ENCODE measurements at regions not wholly inside any gene's neighbourhood (a gene's known extent, or its start where the extent isn't known, plus 50 kb on each side); places are given as distances from the start of the nearest gene placed in this dataset.
A peak's percentile ranks its signal among the peaks of the same experiment; 100 is the strongest.
"Not testable (repeated sequence)": the region's sequence is repeated elsewhere in the genome, so short reads cannot be mapped to it uniquely, and the experiment has no call there.

GRCh38 chr6:44037276-44037675, 90.0 kb downstream of the MRPL14 start:
- not testable (repeated sequence) for DNase-seq (ENCODE audit: low read depth)

- DNase-seq (ENCODE audit: low read depth): no peak
Observed at GRCh38 chr6:44036699-44037101, 90.6 kb downstream of the MRPL14 start.

- no peak for DNase-seq (ENCODE audit: low read depth)
Observed at GRCh38 chr6:44036196-44036595, 91.1 kb downstream of the MRPL14 start.

- peak; percentile 81 for DNase-seq (ENCODE audit: low read depth)
Observed at GRCh38 chr6:44035621-44036020, 91.6 kb downstream of the MRPL14 start.

- DNase-seq (ENCODE audit: low read depth): no peak
Observed at GRCh38 chr6:44034931-44035345, 92.3 kb downstream of the MRPL14 start.

GRCh38 chr6:44034391-44034861, 92.8 kb downstream of the MRPL14 start:
- DNase-seq (ENCODE audit: low read depth): no peak

- DNase-seq (ENCODE audit: low read depth): no peak
Observed at GRCh38 chr6:44030812-44031454, 96.3 kb downstream of the MRPL14 start.

GRCh38 chr6:44029444-44030185, 97.6 kb downstream of the MRPL14 start:
- DNase-seq (ENCODE audit: low read depth): peak; percentile 90

GRCh38 chr6:44028789-44029310, 98.4 kb downstream of the MRPL14 start:
- DNase-seq (ENCODE audit: low read depth): peak; percentile 52

GRCh38 chr6:44025226-44025625, 102.0 kb downstream of the MRPL14 start:
- DNase-seq (ENCODE audit: low read depth): no peak

- DNase-seq (ENCODE audit: low read depth): peak; percentile 50
Observed at GRCh38 chr6:44024574-44025219, 102.6 kb downstream of the MRPL14 start.

GRCh38 chr6:44023586-44024454, 103.4 kb downstream of the MRPL14 start:
- no peak for DNase-seq (ENCODE audit: low read depth)

- DNase-seq (ENCODE audit: low read depth): no peak
Observed at GRCh38 chr6:44022671-44023352, 104.4 kb downstream of the MRPL14 start.

GRCh38 chr6:44022296-44022661, 105.0 kb downstream of the MRPL14 start:
- DNase-seq (ENCODE audit: low read depth): no peak

GRCh38 chr6:44021589-44022295, 105.5 kb downstream of the MRPL14 start:
- DNase-seq (ENCODE audit: low read depth): no peak

GRCh38 chr6:44020664-44021425, 106.4 kb downstream of the MRPL14 start:
- DNase-seq (ENCODE audit: low read depth): no peak

GRCh38 chr6:44020148-44020547, 107.1 kb downstream of the MRPL14 start:
- no peak for DNase-seq (ENCODE audit: low read depth)

- DNase-seq (ENCODE audit: low read depth): not testable (repeated sequence)
Observed at GRCh38 chr6:44017307-44017706, 109.9 kb downstream of the MRPL14 start.

- DNase-seq (ENCODE audit: low read depth): peak; percentile 69
Observed at GRCh38 chr6:44016131-44016870, 111.0 kb downstream of the MRPL14 start.

Data from fibroblast of gingiva (primary cell).